ENCODE measurements at regions not wholly inside any gene's neighbourhood (a gene's known extent, or its start where the extent isn't known, plus 50 kb on each side); places are given as distances from the start of the nearest gene placed in this dataset.

- TF ChIP-seq GATA2 (IDR thresholded peaks at IDR 0.05; ENCODE audit: low read depth, low read length) (no peak), GATA3 (IDR thresholded peaks at IDR 0.05; ENCODE audit: low read depth, low read length) (no peak)
Measured at GRCh38 chr15:98439523-98439942, 208.8 kb upstream of the IGF1R start.
